ENCODE measurements at regions not wholly inside any gene's neighbourhood (a gene's known extent, or its start where the extent isn't known, plus 50 kb on each side); places are given as distances from the start of the nearest gene placed in this dataset.

GRCh38 chr6:141634269-141634668 lies 498.5 kb upstream of the GJE1 start:
- Mint-ChIP-seq H3K9me3 (no peaks in the 10 kb centered on the region), H3K36me3 (no peaks in the 10 kb centered on the region), H3K27me3 (ENCODE audit: insufficient read depth, low read depth) (no peaks in the 10 kb centered on the region), H3K27ac (no peak overlapping the region), H3K4me1 (no peaks in the 10 kb centered on the region), H3K4me3 (no peak overlapping the region)
- no peak overlapping the region for H3K4me3 ChIP-seq
- no peaks in the 10 kb centered on the region for H3K4me1 ChIP-seq
- no peaks in the 10 kb centered on the region for H3K36me3 ChIP-seq
- no peaks in the 10 kb centered on the region for H3K9me3 ChIP-seq (ENCODE audit: low read depth)
- H3K27me3 ChIP-seq = no peaks in the 10 kb centered on the region
- no peak for DNase-seq (ENCODE audit: low spot score)
- no peaks in the 10 kb centered on the region for H4K20me1 ChIP-seq (ENCODE audit: low read depth)
- no peak overlapping the region for H3K27ac ChIP-seq
- no peaks in the 10 kb centered on the region for H3F3A ChIP-seq (ENCODE audit: low read depth)
- H3K79me2 ChIP-seq (ENCODE audit: low read depth) = no peaks in the 10 kb centered on the region
- no peak overlapping the region for H2AFZ ChIP-seq (replicated peaks)
- TF ChIP-seq EZH2phosphoT487 (IDR thresholded peaks at IDR 0.05) = no peak
- TF ChIP-seq EZH2 (IDR thresholded peaks at IDR 0.05) = no peak
- TF ChIP-seq CTCF (IDR thresholded peaks at IDR 0.05) = no peak
- H3K9ac ChIP-seq = no peak overlapping the region
- H3K4me2 ChIP-seq = no peak overlapping the region

- H3K9ac ChIP-seq = no peak overlapping the region
- no peaks in the 10 kb centered on the region for H3K4me1 Mint-ChIP-seq
- no peaks in the 10 kb centered on the region for H3K27me3 ChIP-seq
- no peaks in the 10 kb centered on the region for H3K79me2 ChIP-seq (ENCODE audit: low read depth)
- no peaks in the 10 kb centered on the region for H3K27me3 Mint-ChIP-seq (ENCODE audit: insufficient read depth, low read depth)
- no peaks in the 10 kb centered on the region for H3K36me3 Mint-ChIP-seq
- H3K36me3 ChIP-seq = no peaks in the 10 kb centered on the region
- no peak overlapping the region for H2AFZ ChIP-seq (replicated peaks)
- no peak for DNase-seq (ENCODE audit: low spot score)
- no peak overlapping the region for H3K27ac ChIP-seq
- H3K9me3 ChIP-seq (ENCODE audit: low read depth) = no peaks in the 10 kb centered on the region
- TF ChIP-seq EZH2 (IDR thresholded peaks at IDR 0.05) = no peak
- no peak for TF ChIP-seq EZH2phosphoT487 (IDR thresholded peaks at IDR 0.05)
- no peak for TF ChIP-seq CTCF (IDR thresholded peaks at IDR 0.05)
- no peak overlapping the region for H3K27ac Mint-ChIP-seq
- H3K4me2 ChIP-seq = no peak overlapping the region
- H4K20me1 ChIP-seq (ENCODE audit: low read depth) = no peaks in the 10 kb centered on the region
- H3K9me3 Mint-ChIP-seq = peaks cover 2% of the 10 kb centered on the region
- no peak overlapping the region for H3K4me3 ChIP-seq
- no peaks in the 10 kb centered on the region for H3F3A ChIP-seq (ENCODE audit: low read depth)
- H3K4me1 ChIP-seq = no peaks in the 10 kb centered on the region
- H3K4me3 Mint-ChIP-seq = no peak overlapping the region
These were observed 508.4 kb upstream of the GJE1 start for GRCh38 chr6:141624301-141624700.

- Histone ChIP-seq H3K79me2 (ENCODE audit: low read depth) (no peaks in the 10 kb centered on the region), H3K9ac (no peak overlapping the region), H3K27me3 (no peaks in the 10 kb centered on the region), H4K20me1 (ENCODE audit: low read depth) (no peaks in the 10 kb centered on the region), H3K9me3 (ENCODE audit: low read depth) (no peaks in the 10 kb centered on the region), H3K4me2 (no peak overlapping the region), H3K36me3 (no peaks in the 10 kb centered on the region), H3F3A (ENCODE audit: low read depth) (no peaks in the 10 kb centered on the region), H3K4me1 (no peaks in the 10 kb centered on the region), H3K4me3 (no peak overlapping the region), H2AFZ (replicated peaks) (no peak overlapping the region), H3K27ac (no peak overlapping the region)
- no peak overlapping the region for H3K4me3 Mint-ChIP-seq
- H3K27ac Mint-ChIP-seq = no peak overlapping the region
- DNase-seq (ENCODE audit: low spot score) = no peak
- H3K4me1 Mint-ChIP-seq = no peaks in the 10 kb centered on the region
- TF ChIP-seq CTCF (IDR thresholded peaks at IDR 0.05) (no peak), EZH2phosphoT487 (IDR thresholded peaks at IDR 0.05) (no peak), EZH2 (IDR thresholded peaks at IDR 0.05) (no peak)
- no peaks in the 10 kb centered on the region for H3K27me3 Mint-ChIP-seq (ENCODE audit: insufficient read depth, low read depth)
- H3K9me3 Mint-ChIP-seq = peaks cover 4% of the 10 kb centered on the region
- peaks cover 2% of the 10 kb centered on the region for H3K36me3 Mint-ChIP-seq
These were observed 514.5 kb upstream of the GJE1 start for GRCh38 chr6:141618180-141618581.

- Mint-ChIP-seq H3K27ac (no peak overlapping the region), H3K9me3 (peaks cover 6% of the 10 kb centered on the region), H3K4me3 (no peak overlapping the region), H3K4me1 (no peaks in the 10 kb centered on the region), H3K36me3 (no peaks in the 10 kb centered on the region), H3K27me3 (ENCODE audit: insufficient read depth, low read depth) (peaks cover 4% of the 10 kb centered on the region)
- H3K4me3 ChIP-seq = no peak overlapping the region
- no peaks in the 10 kb centered on the region for H3F3A ChIP-seq (ENCODE audit: low read depth)
- peak; percentile 49 for TF ChIP-seq CTCF (IDR thresholded peaks at IDR 0.05)
- TF ChIP-seq EZH2phosphoT487 (IDR thresholded peaks at IDR 0.05) = no peak
- TF ChIP-seq EZH2 (IDR thresholded peaks at IDR 0.05) = no peak
- DNase-seq (ENCODE audit: low spot score) = peak; percentile 13
- no peaks in the 10 kb centered on the region for H4K20me1 ChIP-seq (ENCODE audit: low read depth)
- H3K36me3 ChIP-seq = no peaks in the 10 kb centered on the region
- no peak overlapping the region for H3K27ac ChIP-seq
- no peaks in the 10 kb centered on the region for H3K9me3 ChIP-seq (ENCODE audit: low read depth)
- H3K79me2 ChIP-seq (ENCODE audit: low read depth) = no peaks in the 10 kb centered on the region
- no peak overlapping the region for H3K4me2 ChIP-seq
- H3K4me1 ChIP-seq = no peaks in the 10 kb centered on the region
- no peak overlapping the region for H2AFZ ChIP-seq (replicated peaks)
- no peak overlapping the region for H3K9ac ChIP-seq
- no peaks in the 10 kb centered on the region for H3K27me3 ChIP-seq
These were observed 522.0 kb upstream of the GJE1 start for GRCh38 chr6:141610741-141611140.
